Tibial artery (tissue), 4 donors: ENCODE measurements at regions not wholly inside any gene's neighbourhood (a gene's known extent, or its start where the extent isn't known, plus 50 kb on each side); places are given as distances from the start of the nearest gene placed in this dataset.

Source experiments
- DNase-seq, 2 donors: peaks; one replicate each; pipeline ENCODE4 v3.0.0-alpha.2; 2019
- H3K27ac ChIP-seq, 2 donors: fragments of 200-600 bp; sonication (generic) in 1 of 2; 1 replicate in 1 of 2; 2 replicates in 1 of 2; pipeline ENCODE4 v1.5.1; 2018 to 2019; ENCODE audit warnings: mild to moderate bottlenecking in 1 of 2
- H3K27me3 ChIP-seq, 2 donors: fragments of 200-600 bp; sonication (generic) in 1 of 2; one replicate each; pipeline versions ENCODE4 v1.5.1 to v1.6.0; 2016 to 2019
- H3K36me3 ChIP-seq, 3 donors: fragments of 200-600 bp; sonication (generic) in 2 of 3; one replicate each; pipeline ENCODE4 v1.5.1; 2016 to 2019; ENCODE audit warnings: mild to moderate bottlenecking in 2 of 3
- H3K4me1 ChIP-seq, 4 donors: fragments of 200-600 bp; sonication (generic) in 2 of 4; 1 replicate in 3 of 4; 2 replicates in 1 of 4; pipeline ENCODE4 v1.5.1; 2016 to 2019
- H3K4me3 ChIP-seq, 2 donors: fragments of 200-600 bp; sonication (generic) in 1 of 2; 1 replicate in 1 of 2; 2 replicates in 1 of 2; pipeline ENCODE4 v1.5.1; 2018 to 2019; ENCODE audit warnings: mild to moderate bottlenecking in 2 of 2
- H3K9me3 ChIP-seq, 3 donors: fragments of 200-600 bp; sonication (generic) in 1 of 3; one replicate each; pipeline ENCODE4 v1.5.1; 2016 to 2019
- intact Hi-C: fragments of 100-400 bp; cut with DNase I; formaldehyde crosslinking; loops from one replicate; pipeline ENCODE4 v1.15.0; 2023; ENCODE audit warnings: low total_unique reads
- TF ChIP-seq, protein P1 (sequence below), 2 experiments: fragments of 200-600 bp in 1 of 2; fragments of 450-650 bp in 1 of 2; IDR thresholded peaks; one replicate each; pipeline ENCODE4 v1.5.1; 2017 to 2019; ENCODE audit warnings: antibody characterized with exemption in 2 of 2, mild to moderate bottlenecking in 1 of 2, moderate library complexity in 1 of 2

DNA sequence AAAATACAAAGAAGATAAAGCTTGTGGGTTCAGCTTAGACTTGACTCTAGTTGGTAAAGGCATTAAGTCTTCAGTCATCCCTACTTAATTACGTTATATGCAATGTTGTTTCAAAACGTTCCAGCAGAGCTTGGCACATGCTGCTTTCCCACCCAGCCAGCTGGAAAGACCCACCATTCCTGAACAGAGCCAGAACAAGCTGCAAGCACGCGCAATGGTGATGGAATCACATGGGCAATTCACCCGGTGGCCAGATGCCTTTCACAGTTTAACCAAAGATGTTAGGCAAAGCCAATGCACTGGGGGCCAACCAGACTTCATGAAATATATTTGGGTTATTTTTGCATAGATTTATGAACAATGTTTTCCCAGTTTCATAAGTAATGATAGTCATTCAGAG lies 123.4 kb upstream of the CDH20 start:
- Histone ChIP-seq H3K27ac (no peak overlapping the region), H3K36me3 (no peaks in the 10 kb centered on the region), H3K4me1 (peaks cover 0 to 27% (median 0%) of the 10 kb centered on the region in 4 donors), H3K4me3 (no peak overlapping the region), H3K27me3 (no peaks in the 10 kb centered on the region), H3K9me3 (no peaks in the 10 kb centered on the region)
- DNase-seq: peak; percentile 39 to 74
- intact Hi-C loops: no loop called here
- TF ChIP-seq, protein P1, sequence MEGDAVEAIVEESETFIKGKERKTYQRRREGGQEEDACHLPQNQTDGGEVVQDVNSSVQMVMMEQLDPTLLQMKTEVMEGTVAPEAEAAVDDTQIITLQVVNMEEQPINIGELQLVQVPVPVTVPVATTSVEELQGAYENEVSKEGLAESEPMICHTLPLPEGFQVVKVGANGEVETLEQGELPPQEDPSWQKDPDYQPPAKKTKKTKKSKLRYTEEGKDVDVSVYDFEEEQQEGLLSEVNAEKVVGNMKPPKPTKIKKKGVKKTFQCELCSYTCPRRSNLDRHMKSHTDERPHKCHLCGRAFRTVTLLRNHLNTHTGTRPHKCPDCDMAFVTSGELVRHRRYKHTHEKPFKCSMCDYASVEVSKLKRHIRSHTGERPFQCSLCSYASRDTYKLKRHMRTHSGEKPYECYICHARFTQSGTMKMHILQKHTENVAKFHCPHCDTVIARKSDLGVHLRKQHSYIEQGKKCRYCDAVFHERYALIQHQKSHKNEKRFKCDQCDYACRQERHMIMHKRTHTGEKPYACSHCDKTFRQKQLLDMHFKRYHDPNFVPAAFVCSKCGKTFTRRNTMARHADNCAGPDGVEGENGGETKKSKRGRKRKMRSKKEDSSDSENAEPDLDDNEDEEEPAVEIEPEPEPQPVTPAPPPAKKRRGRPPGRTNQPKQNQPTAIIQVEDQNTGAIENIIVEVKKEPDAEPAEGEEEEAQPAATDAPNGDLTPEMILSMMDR (IDR thresholded peaks at IDR 0.05): no peak

DNA sequence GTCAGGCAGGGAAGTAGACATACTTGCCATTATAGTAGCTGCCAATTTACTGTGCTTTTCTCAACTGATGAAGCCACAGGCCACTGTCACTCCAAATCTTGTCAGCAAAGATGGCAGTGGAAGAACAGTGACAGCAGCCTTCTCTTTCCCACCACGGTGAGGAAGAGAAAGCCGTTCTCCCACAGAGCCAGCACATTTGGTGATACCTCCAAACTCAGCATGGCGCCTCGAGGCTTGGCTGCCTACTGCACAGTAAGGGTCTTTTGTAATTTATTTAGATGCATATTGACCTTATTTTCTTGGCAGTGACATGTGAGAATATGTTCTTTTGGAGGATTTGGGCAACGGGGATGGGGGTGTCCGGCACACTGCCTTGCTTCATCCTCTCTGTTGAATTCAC lies 117.2 kb upstream of the CDH20 start:
- Histone ChIP-seq H3K27ac (no peak overlapping the region), H3K9me3 (no peaks in the 10 kb centered on the region), H3K27me3 (no peaks in the 10 kb centered on the region), H3K4me3 (no peak overlapping the region), H3K36me3 (no peaks in the 10 kb centered on the region), H3K4me1 (peaks cover 0 to 13% (median 0%) of the 10 kb centered on the region in 4 donors)
- TF ChIP-seq, protein P1 (IDR thresholded peaks at IDR 0.05): no peak
- intact Hi-C loops: no loop called here
- DNase-seq: no peak

DNA sequence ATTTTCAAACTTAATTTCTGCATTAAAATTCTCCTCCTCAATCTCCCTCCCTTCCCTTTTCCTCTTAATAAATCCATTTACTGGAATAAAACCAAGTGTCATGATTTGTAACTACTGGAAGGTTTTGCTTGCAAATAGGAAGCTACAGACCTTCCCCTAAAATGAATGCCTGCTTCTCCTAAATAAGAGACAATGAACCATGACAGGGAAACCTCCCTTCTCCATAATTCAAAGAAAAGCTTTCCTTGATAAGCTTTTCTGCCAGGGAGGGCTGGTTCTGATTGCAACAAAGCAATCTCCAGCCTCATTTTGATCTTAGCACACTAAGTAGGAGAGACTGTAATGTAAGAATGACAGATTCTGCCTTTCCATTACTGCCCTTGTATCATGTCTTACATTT lies 111.0 kb upstream of the CDH20 start:
- no peaks in the 10 kb centered on the region for H3K36me3 ChIP-seq
- no peak overlapping the region for H3K4me3 ChIP-seq
- no peaks in the 10 kb centered on the region for H3K27me3 ChIP-seq
- intact Hi-C loops: no loop called here
- no peak overlapping the region for H3K27ac ChIP-seq
- DNase-seq: no peak
- no peaks in the 10 kb centered on the region for H3K4me1 ChIP-seq
- no peaks in the 10 kb centered on the region for H3K9me3 ChIP-seq
- TF ChIP-seq, protein P1 (IDR thresholded peaks at IDR 0.05): no peak

DNA sequence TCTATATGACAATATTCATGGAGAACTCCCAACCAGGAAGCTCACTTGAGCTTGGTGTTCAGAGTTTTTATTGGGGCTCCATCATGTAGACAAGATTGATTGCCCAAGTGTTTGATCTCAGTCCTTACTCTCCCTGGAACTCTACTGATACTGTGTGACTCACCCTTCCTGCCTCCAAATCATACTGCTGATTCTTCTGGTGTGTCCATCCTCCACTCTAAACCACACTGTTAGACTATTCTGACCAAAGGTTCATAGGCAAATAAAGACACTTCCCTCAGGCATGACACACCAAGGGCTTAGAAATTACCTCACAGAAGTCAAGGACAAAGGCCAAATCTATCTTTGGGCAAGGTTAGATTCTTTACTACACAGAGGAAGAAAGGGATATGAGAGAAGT lies 107.9 kb upstream of the CDH20 start:
- Histone ChIP-seq H3K9me3 (no peaks in the 10 kb centered on the region), H3K27ac (no peak overlapping the region), H3K27me3 (no peaks in the 10 kb centered on the region), H3K4me3 (no peak overlapping the region), H3K36me3 (no peaks in the 10 kb centered on the region), H3K4me1 (no peaks in the 10 kb centered on the region)
- no peak for DNase-seq
- TF ChIP-seq, protein P1 (IDR thresholded peaks at IDR 0.05): no peak
- intact Hi-C loops: no loop called here

DNA sequence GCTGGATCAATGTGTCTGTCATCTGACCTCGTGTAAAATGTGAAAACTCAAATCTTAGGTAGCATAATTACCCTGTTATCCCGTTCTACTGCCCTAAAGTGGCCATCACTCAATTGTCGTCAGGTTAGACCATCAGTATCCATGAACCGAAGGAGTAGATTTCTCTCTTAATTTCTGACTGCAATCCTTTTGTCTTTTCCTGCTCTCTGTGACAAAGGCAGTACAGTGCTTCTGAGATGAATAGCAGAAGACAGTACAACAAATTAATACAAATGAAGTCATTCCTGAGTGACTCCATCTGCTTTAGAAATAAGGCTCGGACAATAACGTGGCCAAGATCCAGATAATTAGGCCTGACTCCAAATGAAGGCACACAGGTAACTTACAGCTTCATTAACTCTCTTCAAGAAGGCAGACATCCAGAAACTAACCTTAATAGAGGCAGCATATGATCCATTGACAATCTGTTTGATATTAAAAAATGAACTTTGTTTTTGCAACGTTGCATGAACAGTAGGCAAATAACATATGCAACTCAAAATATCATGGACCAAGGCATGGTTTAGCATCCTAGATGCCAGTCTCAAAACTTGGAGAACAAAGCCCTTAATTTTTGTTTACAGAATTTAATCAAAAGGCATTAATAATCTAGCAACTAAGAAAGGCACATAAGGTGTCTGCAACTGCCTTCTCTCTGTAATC lies 96.7 kb upstream of the CDH20 start:
- no peak for DNase-seq
- Histone ChIP-seq H3K36me3 (no peaks in the 10 kb centered on the region), H3K4me1 (no peaks in the 10 kb centered on the region), H3K4me3 (no peak overlapping the region), H3K27me3 (no peaks in the 10 kb centered on the region), H3K27ac (no peak overlapping the region), H3K9me3 (no peaks in the 10 kb centered on the region)
- TF ChIP-seq, protein P1 (IDR thresholded peaks at IDR 0.05): no peak
- intact Hi-C loops: no loop called here

DNA sequence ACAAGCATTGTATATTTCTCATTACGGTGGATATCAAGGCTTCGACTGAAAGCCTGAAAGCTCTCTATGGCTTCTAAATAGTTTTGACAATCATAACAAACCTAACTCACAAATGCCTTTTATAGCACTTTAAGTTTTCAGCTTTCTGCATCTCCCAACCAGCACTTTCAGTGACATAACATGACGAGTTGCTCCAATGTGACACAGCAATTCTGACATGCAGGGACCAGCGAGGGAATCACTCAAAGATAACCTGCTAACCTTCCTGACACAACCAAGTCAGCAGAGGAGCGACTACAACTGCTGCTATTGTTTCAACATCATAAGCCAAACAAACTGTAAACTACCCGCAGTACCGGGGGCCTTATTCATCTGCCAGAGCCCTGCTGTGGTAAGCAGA lies 95.7 kb upstream of the CDH20 start:
- no peak for DNase-seq
- H3K27ac ChIP-seq: no peak overlapping the region
- no peak overlapping the region for H3K4me3 ChIP-seq
- TF ChIP-seq, protein P1 (IDR thresholded peaks at IDR 0.05): no peak
- no peaks in the 10 kb centered on the region for H3K36me3 ChIP-seq
- H3K27me3 ChIP-seq: no peaks in the 10 kb centered on the region
- intact Hi-C loops: no loop called here
- H3K9me3 ChIP-seq: no peaks in the 10 kb centered on the region
- H3K4me1 ChIP-seq: no peaks in the 10 kb centered on the region
